Hepatocyte (in vitro differentiated cells): ENCODE measurements at regions not wholly inside any gene's neighbourhood (a gene's known extent, or its start where the extent isn't known, plus 50 kb on each side); places are given as distances from the start of the nearest gene placed in this dataset.

Experiments
- DNase-seq: peaks from one replicate; pipeline ENCODE4 v3.0.0-alpha.2; 2016; ENCODE audit warnings: low spot score
- H2AFZ ChIP-seq: fragments of 200-600 bp; sonication (generic); 2 replicates; pipeline ENCODE4 v1.6.0; 2016; ENCODE audit warnings: antibody characterized with exemption, mild to moderate bottlenecking
- H3K27ac ChIP-seq: fragments of 200-600 bp; sonication (generic); 2 replicates; pipeline ENCODE4 v1.5.1; 2016; ENCODE audit warnings: mild to moderate bottlenecking
- H3K27me3 ChIP-seq: fragments of 200-600 bp; sonication (generic); 2 replicates; pipeline ENCODE4 v1.6.1; 2016
- H3K36me3 ChIP-seq: fragments of 200-600 bp; sonication (generic); replicated peaks from 2 replicates; pipeline ENCODE4 v1.5.1; 2016; ENCODE audit warnings: low read depth; ENCODE audit not compliant: insufficient read depth
- H3K4me1 ChIP-seq: fragments of 200-600 bp; sonication (generic); 2 replicates; pipeline ENCODE4 v1.5.1; 2016; ENCODE audit warnings: mild to moderate bottlenecking, moderate library complexity; ENCODE audit not compliant: insufficient read depth
- H3K4me2 ChIP-seq: fragments of 200-600 bp; sonication (generic); 2 replicates; pipeline ENCODE4 v1.6.0; 2016
- H3K4me3 ChIP-seq: fragments of 200-600 bp; sonication (generic); 2 replicates; pipeline ENCODE4 v1.5.1; 2016; ENCODE audit warnings: mild to moderate bottlenecking
- H3K79me2 ChIP-seq: fragments of 200-600 bp; sonication (generic); 2 replicates; pipeline ENCODE4 v1.6.0; 2017; ENCODE audit warnings: mild to moderate bottlenecking
- H3K9me2 ChIP-seq: fragments of 200-600 bp; sonication (generic); replicated peaks from 2 replicates; pipeline ENCODE4 v1.6.0; 2017; ENCODE audit warnings: mild to moderate bottlenecking; ENCODE audit not compliant: insufficient read depth
- H3K9me3 ChIP-seq: fragments of 200-600 bp; sonication (generic); 2 replicates; pipeline ENCODE4 v1.5.1; 2016; ENCODE audit warnings: low read depth, mild to moderate bottlenecking
- H4K20me1 ChIP-seq: fragments of 200-600 bp; sonication (generic); 2 replicates; pipeline ENCODE4 v1.6.0; 2016; ENCODE audit warnings: mild to moderate bottlenecking; ENCODE audit not compliant: insufficient read depth, poor library complexity, severe bottlenecking
- EZH2 ChIP-seq: fragments of 200-600 bp; sonication (generic); IDR thresholded peaks from 2 replicates; pipeline ENCODE4 v1.6.1; 2016; ENCODE audit warnings: antibody characterized with exemption, mild to moderate bottlenecking, borderline replicate concordance
- EZH2phosphoT487 ChIP-seq: fragments of 200-600 bp; sonication (generic); IDR thresholded peaks from one replicate; pipeline ENCODE4 v1.6.1; 2018; ENCODE audit warnings: antibody characterized with exemption, mild to moderate bottlenecking, low read depth, moderate library complexity; ENCODE audit not compliant: unreplicated experiment, severe bottlenecking
- WGBS: methylation state at CpG from one replicate; pipeline ENCODE4 v1.1.6; 2016; ENCODE audit warnings: low lambda C conversion rate; ENCODE audit errors: missing lambda C conversion rate; 5-methylcytosine and 5-hydroxymethylcytosine counted together
- TF ChIP-seq, protein P1 (sequence below): fragments of 200-600 bp; sonication (generic); IDR thresholded peaks from 2 replicates; pipeline ENCODE4 v1.5.1; 2016; ENCODE audit warnings: antibody characterized with exemption, mild to moderate bottlenecking; ENCODE audit not compliant: poor library complexity

DNA sequence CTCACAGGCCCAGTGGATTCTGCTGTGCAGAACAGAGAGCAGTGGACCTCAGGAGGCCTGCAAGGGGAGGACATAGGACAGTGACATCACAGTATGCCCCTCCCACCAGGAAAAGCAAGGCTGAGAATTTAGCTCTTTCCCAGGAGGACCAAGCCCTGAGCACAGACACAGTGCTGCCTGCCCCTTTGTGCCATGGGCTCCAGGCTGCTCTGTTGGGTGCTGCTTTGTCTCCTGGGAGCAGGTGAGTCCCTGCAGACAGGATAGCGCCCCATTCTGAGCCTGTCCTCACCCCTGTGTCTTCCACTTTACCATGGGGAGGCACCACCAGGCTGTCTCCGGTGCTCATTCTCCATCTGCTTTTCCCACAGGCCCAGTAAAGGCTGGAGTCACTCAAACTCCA lies 63.0 kb upstream of the PRSS58 start:
- TF ChIP-seq EZH2 = no peak
- no peak for TF ChIP-seq EZH2phosphoT487
- TF ChIP-seq, protein P1, sequence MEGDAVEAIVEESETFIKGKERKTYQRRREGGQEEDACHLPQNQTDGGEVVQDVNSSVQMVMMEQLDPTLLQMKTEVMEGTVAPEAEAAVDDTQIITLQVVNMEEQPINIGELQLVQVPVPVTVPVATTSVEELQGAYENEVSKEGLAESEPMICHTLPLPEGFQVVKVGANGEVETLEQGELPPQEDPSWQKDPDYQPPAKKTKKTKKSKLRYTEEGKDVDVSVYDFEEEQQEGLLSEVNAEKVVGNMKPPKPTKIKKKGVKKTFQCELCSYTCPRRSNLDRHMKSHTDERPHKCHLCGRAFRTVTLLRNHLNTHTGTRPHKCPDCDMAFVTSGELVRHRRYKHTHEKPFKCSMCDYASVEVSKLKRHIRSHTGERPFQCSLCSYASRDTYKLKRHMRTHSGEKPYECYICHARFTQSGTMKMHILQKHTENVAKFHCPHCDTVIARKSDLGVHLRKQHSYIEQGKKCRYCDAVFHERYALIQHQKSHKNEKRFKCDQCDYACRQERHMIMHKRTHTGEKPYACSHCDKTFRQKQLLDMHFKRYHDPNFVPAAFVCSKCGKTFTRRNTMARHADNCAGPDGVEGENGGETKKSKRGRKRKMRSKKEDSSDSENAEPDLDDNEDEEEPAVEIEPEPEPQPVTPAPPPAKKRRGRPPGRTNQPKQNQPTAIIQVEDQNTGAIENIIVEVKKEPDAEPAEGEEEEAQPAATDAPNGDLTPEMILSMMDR = no peak
- Histone ChIP-seq H3K27me3 (no peaks in the 10 kb centered on the region), H3K79me2 (no peaks in the 10 kb centered on the region), H3K9me2 (no peaks in the 10 kb centered on the region), H3K4me3 (no peak overlapping the region), H2AFZ (no peak overlapping the region), H3K9me3 (no peaks in the 10 kb centered on the region), H3K27ac (no peak overlapping the region), H3K4me1 (no peaks in the 10 kb centered on the region), H3K4me2 (no peak overlapping the region), H4K20me1 (no peaks in the 10 kb centered on the region), H3K36me3 (no peaks in the 10 kb centered on the region)
- DNase-seq = no peak
- WGBS = 90% methylated on average over 2 of the region's 2 CpGs

DNA sequence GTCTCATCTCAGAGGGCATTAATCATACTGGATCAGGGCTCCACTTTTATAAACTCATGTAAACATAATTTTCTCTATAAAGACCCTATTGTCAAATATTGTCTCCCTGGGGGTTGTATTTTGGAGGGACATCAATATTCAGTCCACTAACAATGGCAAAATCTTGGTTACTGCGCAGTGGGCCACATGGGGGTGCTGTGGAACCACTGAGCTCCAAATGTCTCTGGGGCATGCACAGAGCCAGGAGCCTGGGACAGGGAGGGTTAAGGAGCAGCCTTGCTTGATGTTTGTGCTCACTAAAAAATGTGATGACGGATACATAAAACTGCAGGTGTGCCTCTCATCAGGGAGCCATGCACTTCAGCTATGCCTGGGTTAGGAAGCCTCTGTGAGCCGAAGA lies 62.1 kb upstream of the PRSS58 start:
- Histone ChIP-seq H3K4me2 (no peak overlapping the region), H3K9me2 (no peaks in the 10 kb centered on the region), H3K27ac (no peak overlapping the region), H4K20me1 (no peaks in the 10 kb centered on the region), H3K79me2 (no peaks in the 10 kb centered on the region), H3K9me3 (no peaks in the 10 kb centered on the region), H2AFZ (no peak overlapping the region), H3K27me3 (no peaks in the 10 kb centered on the region), H3K4me1 (no peaks in the 10 kb centered on the region), H3K4me3 (no peak overlapping the region), H3K36me3 (no peaks in the 10 kb centered on the region)
- TF ChIP-seq, protein P1 = peak; percentile 18
- TF ChIP-seq EZH2phosphoT487 (no peak), EZH2 (no peak)
- DNase-seq = no peak
- WGBS = 49% methylated on average over 3 of the region's 3 CpGs

DNA sequence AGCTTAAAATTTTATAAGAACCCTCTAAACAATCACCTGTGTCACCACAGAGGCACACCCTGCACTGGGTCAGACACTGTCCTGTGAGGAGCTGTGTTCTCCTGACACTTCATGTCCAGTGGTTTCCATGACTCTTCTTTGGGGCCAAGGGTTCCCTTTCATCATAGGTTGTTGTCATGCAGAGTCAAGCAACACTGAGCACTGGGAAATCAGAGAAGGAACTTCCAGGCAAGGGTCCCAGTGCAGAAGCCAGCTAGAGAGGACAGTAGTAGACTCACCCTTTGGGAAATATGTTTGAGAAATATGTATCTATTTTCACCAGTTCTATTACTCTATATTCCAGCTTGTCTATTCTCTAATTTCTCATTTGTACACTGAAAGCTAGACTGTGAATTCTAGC lies 56.4 kb upstream of the PRSS58 start:
- no peak overlapping the region for H2AFZ ChIP-seq
- H3K36me3 ChIP-seq = no peaks in the 10 kb centered on the region
- no peaks in the 10 kb centered on the region for H3K9me2 ChIP-seq
- no peaks in the 10 kb centered on the region for H3K79me2 ChIP-seq
- TF ChIP-seq EZH2 = no peak
- TF ChIP-seq, protein P1 = no peak
- TF ChIP-seq EZH2phosphoT487 = no peak
- no peak overlapping the region for H3K27ac ChIP-seq
- H3K4me1 ChIP-seq = no peaks in the 10 kb centered on the region
- no peak for DNase-seq
- H3K27me3 ChIP-seq = peaks cover 3% of the 10 kb centered on the region
- H3K4me3 ChIP-seq = no peak overlapping the region
- H4K20me1 ChIP-seq = no peaks in the 10 kb centered on the region
- no peak overlapping the region for H3K4me2 ChIP-seq
- H3K9me3 ChIP-seq = no peaks in the 10 kb centered on the region

DNA sequence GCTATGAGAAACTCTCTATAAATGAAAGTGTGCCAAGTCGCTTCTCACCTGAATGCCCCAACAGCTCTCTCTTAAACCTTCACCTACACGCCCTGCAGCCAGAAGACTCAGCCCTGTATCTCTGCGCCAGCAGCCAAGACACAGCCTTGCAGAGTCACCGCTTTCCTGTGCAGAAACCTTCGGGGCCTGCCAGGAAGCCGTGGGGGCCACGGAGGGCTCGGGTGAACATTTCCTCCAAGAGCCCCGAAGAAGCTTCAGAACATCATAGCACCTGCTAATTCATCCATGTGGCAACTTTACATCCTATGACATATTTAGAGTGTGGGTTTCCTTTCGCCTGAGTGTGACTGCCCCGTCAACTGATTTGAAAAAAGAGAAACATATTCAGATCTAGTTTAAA lies 55.7 kb upstream of the PRSS58 start:
- Histone ChIP-seq H3K4me1 (no peaks in the 10 kb centered on the region), H3K9me3 (no peaks in the 10 kb centered on the region), H3K9me2 (no peaks in the 10 kb centered on the region), H3K4me3 (no peak overlapping the region), H4K20me1 (no peaks in the 10 kb centered on the region), H3K4me2 (no peak overlapping the region), H3K27ac (no peak overlapping the region), H2AFZ (no peak overlapping the region), H3K36me3 (no peaks in the 10 kb centered on the region), H3K27me3 (peaks cover 3% of the 10 kb centered on the region), H3K79me2 (no peaks in the 10 kb centered on the region)
- DNase-seq = no peak
- 80% methylated on average over 11 of the region's 11 CpGs for WGBS
- TF ChIP-seq, protein P1 = no peak
- TF ChIP-seq EZH2phosphoT487 = no peak
- TF ChIP-seq EZH2 = no peak
